Loucy (cell line): ENCODE measurements at regions not wholly inside any gene's neighbourhood (a gene's known extent, or its start where the extent isn't known, plus 50 kb on each side); places are given as distances from the start of the nearest gene placed in this dataset.

Experiments used
- H2AFZ ChIP-seq: fragments of 200-600 bp; sonication (generic); 2 replicates; pipeline ENCODE4 v1.6.0; 2016; ENCODE audit warnings: antibody characterized with exemption, mild to moderate bottlenecking, low read length, moderate library complexity
- H3F3A ChIP-seq: fragments of 200-600 bp; 2 replicates; pipeline ENCODE4 v1.6.0; 2016; ENCODE audit warnings: antibody characterized with exemption, low read depth, mild to moderate bottlenecking
- H3K27me3 ChIP-seq: fragments of 200-600 bp; sonication (generic); 2 replicates; pipeline ENCODE4 v1.6.1; 2014; ENCODE audit warnings: low read length, mild to moderate bottlenecking; ENCODE audit not compliant: insufficient read depth, poor library complexity, severe bottlenecking
- H3K36me3 ChIP-seq: fragments of 200-600 bp; sonication (generic); 2 replicates; pipeline ENCODE4 v1.6.1; 2016; ENCODE audit warnings: low read length; ENCODE audit not compliant: insufficient read depth
- H3K4me1 ChIP-seq: fragments of 200-600 bp; sonication (generic); 2 replicates; pipeline ENCODE4 v1.5.1; 2014; ENCODE audit warnings: low read length, mild to moderate bottlenecking; ENCODE audit not compliant: insufficient read depth, poor library complexity, severe bottlenecking
- H3K4me2 ChIP-seq: fragments of 200-600 bp; sonication (generic); 2 replicates; pipeline ENCODE4 v1.6.0; 2014; ENCODE audit warnings: antibody characterized with exemption, low read length, low read depth, mild to moderate bottlenecking; ENCODE audit not compliant: poor library complexity, severe bottlenecking
- H3K4me3 ChIP-seq: fragments of 200-600 bp; sonication (generic); 2 replicates; pipeline ENCODE4 v1.5.1; 2014; ENCODE audit warnings: low read length, mild to moderate bottlenecking, mixed read lengths; ENCODE audit not compliant: poor library complexity, severe bottlenecking
- H3K79me2 ChIP-seq: fragments of 200-600 bp; sonication (generic); 2 replicates; pipeline ENCODE4 v1.6.1; 2014; ENCODE audit warnings: low read length; ENCODE audit not compliant: insufficient read depth
- H3K9ac ChIP-seq: fragments of 200-600 bp; sonication (generic); 2 replicates; pipeline ENCODE4 v1.6.0; 2014; ENCODE audit warnings: mild to moderate bottlenecking, low read depth, low read length, moderate library complexity; ENCODE audit not compliant: poor library complexity, severe bottlenecking
- H3K9me2 ChIP-seq: fragments of 200-600 bp; sonication (generic); replicated peaks from 2 replicates; pipeline ENCODE4 v1.6.1; 2016; ENCODE audit warnings: low read depth, low read length, mixed read lengths
- H3K9me3 ChIP-seq: fragments of 200-600 bp; sonication (generic); 2 replicates; pipeline ENCODE4 v1.6.1; 2014; ENCODE audit warnings: mild to moderate bottlenecking, antibody characterized with exemption, low read length, low read depth; ENCODE audit not compliant: insufficient read depth
- H4K20me1 ChIP-seq: fragments of 200-600 bp; sonication (generic); 2 replicates; pipeline ENCODE4 v1.6.0; 2014; ENCODE audit warnings: antibody characterized with exemption, low read length, mild to moderate bottlenecking; ENCODE audit not compliant: insufficient read depth, poor library complexity, severe bottlenecking
- CTCF ChIP-seq: fragments of 200-600 bp; sonication (generic); conservative IDR thresholded peaks from 2 replicates; pipeline ENCODE4 v1.5.1; 2014; ENCODE audit warnings: mild to moderate bottlenecking, antibody characterized with exemption, low read length
- EZH2phosphoT487 ChIP-seq: fragments of 200-600 bp; IDR thresholded peaks from 2 replicates; pipeline ENCODE4 v1.6.1; 2018; ENCODE audit warnings: antibody characterized with exemption, mild to moderate bottlenecking, moderate library complexity, borderline replicate concordance

DNA sequence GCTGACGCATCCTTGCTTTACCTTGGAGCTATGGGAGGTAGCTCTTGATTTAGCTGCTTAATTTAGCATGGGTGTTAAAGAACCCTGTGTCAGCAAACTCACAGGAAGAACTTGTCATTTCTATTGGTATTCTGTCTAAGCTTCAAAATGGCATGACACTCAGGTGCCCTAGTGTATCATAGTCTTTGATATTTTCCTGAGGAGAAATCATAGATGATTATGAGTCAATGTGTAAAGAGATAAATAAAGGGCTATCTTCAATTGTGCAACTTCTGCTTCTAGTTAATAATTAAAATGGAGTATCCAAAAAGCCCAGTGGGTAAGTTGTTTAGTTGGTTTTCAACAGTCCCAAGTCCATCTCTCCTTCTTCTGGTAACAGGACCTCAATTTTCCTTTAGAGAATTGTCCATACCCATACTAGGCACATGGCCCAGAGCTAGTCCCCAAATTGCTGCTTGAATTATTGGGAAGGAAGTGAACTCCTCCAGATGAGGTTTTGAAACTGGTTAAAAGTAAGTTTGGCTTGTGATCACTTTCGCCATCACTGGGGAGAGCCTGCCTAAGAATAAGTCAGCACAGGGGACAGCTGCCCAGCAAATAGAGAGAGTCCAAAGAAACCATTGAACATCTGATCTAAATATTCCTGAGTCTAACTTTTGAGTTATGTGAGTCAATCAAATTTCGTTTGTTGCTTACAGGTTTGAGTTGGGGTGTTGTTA is 169.0 kb upstream of the PHYHIPL start:
- no peak overlapping the region for H2AFZ ChIP-seq
- H3K27me3 ChIP-seq = no peaks in the 10 kb centered on the region
- H4K20me1 ChIP-seq = no peaks in the 10 kb centered on the region
- H3K4me3 ChIP-seq = no peak overlapping the region
- no peaks in the 10 kb centered on the region for H3K79me2 ChIP-seq
- TF ChIP-seq CTCF (no peak), EZH2phosphoT487 (no peak)
- no peaks in the 10 kb centered on the region for H3K4me1 ChIP-seq
- H3F3A ChIP-seq = no peaks in the 10 kb centered on the region
- H3K4me2 ChIP-seq = no peak overlapping the region
- no peaks in the 10 kb centered on the region for H3K9me2 ChIP-seq
- no peaks in the 10 kb centered on the region for H3K36me3 ChIP-seq
- no peak overlapping the region for H3K9ac ChIP-seq
- no peaks in the 10 kb centered on the region for H3K9me3 ChIP-seq

DNA sequence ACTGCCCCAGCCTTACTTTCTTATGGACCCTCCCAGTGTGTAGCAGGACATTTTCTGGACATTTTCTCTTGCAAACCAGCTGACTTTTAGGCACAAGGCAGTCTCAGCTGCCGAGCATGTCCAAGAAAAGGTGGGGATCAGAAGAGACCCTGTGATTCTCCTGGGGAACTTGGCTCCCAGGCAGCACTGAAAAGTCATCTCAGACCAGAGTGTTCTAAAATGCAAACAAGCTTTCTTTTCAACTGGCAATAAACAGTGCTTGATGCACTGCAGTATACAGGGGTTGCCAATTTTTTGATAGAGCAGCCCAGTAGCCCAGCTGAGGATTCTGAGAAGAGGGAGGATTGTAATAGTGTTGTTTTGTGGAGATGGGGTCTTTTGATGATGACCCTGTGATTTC is 168.0 kb upstream of the PHYHIPL start:
- Histone ChIP-seq H3K36me3 (no peaks in the 10 kb centered on the region), H3K4me1 (no peaks in the 10 kb centered on the region), H3K79me2 (no peaks in the 10 kb centered on the region), H3K27me3 (no peaks in the 10 kb centered on the region), H3K4me3 (no peak overlapping the region), H4K20me1 (no peaks in the 10 kb centered on the region), H3K9me2 (no peaks in the 10 kb centered on the region), H3F3A (no peaks in the 10 kb centered on the region), H3K4me2 (no peak overlapping the region), H3K9ac (no peak overlapping the region), H2AFZ (no peak overlapping the region), H3K9me3 (no peaks in the 10 kb centered on the region)
- no peak for TF ChIP-seq EZH2phosphoT487
- no peak for TF ChIP-seq CTCF

- Histone ChIP-seq H3K4me1 (no peaks in the 10 kb centered on the region), H4K20me1 (no peaks in the 10 kb centered on the region), H2AFZ (no peak overlapping the region), H3K36me3 (no peaks in the 10 kb centered on the region), H3K79me2 (no peaks in the 10 kb centered on the region), H3K4me3 (no peak overlapping the region), H3K27me3 (no peaks in the 10 kb centered on the region), H3K9ac (no peak overlapping the region), H3K9me2 (no peaks in the 10 kb centered on the region), H3K4me2 (no peak overlapping the region), H3K9me3 (no peaks in the 10 kb centered on the region), H3F3A (no peaks in the 10 kb centered on the region)
- no peak for TF ChIP-seq EZH2phosphoT487
- no peak for TF ChIP-seq CTCF
These were observed 164.3 kb upstream of the PHYHIPL start for GRCh38 chr10:59011972-59012632.
